HG03575 (cell line): ENCODE measurements at regions not wholly inside any gene's neighbourhood (a gene's known extent, or its start where the extent isn't known, plus 50 kb on each side); places are given as distances from the start of the nearest gene placed in this dataset.

ENCODE experiments used
- ATAC-seq: cut with Tn5 transposase; IDR thresholded peaks from one replicate; pipeline ENCODE4 v1.9.1; 2021; ENCODE audit not compliant: unreplicated experiment, insufficient number of reproducible peaks, low FRiP score; ENCODE audit errors: extremely low read depth

DNA sequence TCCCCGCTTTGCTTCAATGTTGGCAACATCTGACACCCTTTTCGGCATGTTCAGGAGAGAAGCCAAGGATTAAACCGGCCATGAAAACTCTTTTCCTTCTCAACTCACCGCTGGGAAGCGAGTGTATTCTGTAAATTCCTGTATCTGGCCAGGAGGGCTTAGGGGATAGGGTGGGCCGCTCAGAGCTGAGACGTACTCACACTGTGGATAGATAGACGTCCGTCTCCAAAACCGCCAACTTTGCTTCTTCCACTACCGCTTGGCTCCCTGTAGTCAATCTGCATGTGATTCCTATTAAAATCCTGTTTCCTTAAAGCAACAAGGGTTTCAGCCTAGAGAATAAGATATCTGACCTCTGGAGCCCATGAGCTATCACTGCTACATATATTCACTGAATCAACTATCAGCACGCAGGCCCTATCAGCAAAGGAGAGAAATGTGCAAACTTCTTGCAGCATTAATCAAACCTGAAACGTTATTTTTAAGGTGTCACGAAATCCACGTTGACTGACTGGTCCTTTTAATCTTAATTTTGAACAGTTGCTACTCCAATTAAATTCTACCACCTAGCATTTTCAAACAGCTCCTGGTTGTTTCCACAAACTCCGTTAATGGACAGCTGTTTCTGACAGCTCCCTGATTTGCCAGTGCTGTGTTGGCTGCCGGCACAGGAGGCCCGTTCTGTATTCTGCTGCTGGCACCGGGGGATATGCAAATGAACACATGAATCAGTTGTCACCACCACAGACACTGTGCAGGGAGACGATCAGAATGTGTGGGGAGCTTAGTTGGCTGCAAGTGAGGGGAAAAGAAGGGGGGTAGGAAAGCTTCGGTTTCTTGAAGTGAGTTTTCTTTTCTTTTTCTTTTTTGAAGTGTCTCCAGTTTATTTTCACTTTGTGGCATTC, 438.9 kb upstream of the ARRDC4 start:
- no peak for ATAC-seq

DNA sequence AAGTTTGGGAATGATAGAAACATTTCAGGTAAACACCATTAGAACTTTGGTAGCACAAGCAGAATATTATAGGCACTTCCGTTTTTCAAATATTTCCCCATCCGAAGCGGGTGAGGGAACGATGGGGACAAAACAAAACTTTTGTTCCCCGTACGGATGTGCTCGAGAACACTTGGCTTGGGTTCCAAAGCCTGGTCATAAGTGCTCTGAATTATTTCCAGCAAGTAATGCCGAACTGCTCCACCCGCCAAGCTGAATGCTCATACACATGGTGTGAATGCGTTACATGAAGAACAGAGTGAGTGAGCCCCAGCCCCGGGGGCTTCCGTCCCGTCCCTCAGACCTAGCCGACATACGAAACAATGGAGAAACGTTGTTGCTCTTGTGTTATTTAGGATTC, 438.2 kb upstream of the ARRDC4 start:
- ATAC-seq = no peak

DNA sequence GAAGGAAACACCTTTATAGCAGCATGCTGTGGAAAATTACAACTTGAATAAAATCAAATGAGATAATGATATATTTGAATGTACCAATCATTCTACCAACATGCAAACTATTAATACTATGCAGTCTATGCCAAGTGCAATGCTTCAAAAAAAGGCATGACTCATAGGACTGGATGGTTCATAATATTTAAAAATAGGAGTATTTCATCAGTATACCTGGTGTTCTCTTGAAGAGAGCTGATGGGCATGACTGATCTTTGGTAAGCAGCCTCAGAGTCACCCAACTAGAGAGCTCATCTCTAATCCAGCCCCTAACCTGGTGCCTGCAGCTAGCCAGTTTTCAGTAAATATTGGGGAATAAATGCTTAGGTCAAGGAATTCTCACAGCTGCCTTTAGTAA, 434.7 kb upstream of the ARRDC4 start:
- no peak for ATAC-seq

DNA sequence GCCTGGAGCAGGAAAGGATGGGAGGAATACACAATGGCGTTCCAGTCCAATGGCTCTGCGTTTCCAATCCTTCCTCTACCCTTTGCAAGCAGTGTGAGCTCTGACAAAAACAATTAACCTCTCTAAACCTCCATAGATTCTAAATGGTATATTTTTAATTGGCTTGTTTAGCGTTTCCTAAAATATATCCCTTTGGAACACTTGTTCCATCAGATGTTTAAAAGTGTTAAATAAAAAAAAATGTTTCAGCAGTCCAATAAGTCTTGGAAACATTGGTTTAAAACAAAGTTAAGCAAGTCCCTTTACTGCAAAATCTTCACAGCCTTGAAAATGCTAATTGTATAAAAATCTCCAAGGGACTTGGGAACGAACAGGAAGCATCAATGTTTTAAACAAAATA, 432.3 kb upstream of the ARRDC4 start:
- no peak for ATAC-seq

DNA sequence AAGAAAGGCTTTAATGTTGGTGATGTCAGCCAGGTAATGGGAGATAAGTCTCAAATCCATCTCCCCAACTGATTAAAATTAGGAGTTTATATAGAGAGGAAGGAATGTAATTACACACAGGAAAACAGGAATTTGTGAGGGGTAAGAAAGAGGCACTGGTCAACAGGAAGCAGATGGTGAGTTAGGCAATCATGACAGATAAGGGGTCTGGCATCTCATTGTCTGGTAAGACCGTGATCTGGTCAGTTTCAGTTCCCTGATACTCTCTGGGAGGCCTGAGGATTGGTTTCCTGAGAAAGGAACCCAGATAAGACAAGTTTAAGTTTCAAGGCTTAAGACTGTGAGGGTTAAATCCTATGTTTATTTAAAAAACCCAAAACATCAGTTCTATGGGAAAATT, 414.7 kb upstream of the ARRDC4 start:
- ATAC-seq = no peak

DNA sequence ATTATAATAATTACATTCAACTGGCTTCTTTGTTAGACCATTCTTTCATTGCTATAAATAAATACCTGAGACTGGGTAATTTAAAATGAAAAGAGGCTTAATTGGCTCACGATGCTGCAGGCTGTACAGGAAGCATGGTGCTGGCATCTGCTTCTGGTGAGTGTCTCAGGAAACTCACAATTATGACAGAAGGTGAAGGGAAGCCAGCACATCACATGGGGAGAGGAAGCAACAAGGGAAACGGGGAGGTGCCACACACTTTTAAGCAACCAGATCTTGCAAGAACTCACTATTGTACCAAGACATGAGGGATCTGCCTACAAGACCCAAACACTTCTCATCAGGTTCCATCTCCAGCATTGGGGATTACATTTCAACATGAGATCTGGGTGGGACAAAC, 413.1 kb upstream of the ARRDC4 start:
- no peak for ATAC-seq

DNA sequence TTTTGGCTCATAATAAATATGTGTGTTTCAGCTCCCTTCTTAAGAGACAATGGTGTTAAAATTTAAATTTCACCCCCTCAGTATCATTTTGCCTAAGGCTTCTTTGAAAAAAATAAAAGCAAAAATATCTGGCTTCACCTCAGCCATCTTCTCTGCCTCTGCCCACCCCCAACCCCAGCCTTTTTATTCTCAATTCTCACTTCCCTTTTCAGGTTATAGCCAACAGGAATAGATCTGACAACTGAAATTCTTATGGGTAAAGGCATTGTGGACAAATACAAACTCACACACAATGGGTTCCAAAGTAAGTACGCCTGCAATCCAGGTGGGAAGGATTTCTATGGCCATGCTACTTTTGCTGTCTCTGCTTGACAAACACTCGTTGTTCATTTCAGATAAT, 399.0 kb upstream of the ARRDC4 start:
- no peak for ATAC-seq

DNA sequence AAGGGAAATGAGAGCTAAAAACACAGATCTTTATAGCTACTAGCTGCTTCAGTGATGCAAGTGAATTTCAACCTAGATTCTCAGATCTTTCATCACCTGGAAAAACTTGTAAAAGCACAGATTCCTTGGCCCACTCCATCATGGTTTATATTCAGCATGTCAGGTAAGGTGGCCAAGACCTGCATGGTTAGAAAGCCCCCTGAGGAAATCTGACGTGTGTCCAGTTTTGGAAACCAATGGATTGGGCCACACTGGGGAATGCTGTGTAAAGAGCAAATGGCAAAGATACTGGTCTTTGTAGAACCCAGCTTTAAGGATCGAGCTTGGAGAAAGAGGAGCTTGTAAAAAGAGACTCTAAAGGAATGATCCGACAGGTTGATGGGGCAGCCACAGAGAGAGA, 397.0 kb upstream of the ARRDC4 start:
- ATAC-seq = no peak

DNA sequence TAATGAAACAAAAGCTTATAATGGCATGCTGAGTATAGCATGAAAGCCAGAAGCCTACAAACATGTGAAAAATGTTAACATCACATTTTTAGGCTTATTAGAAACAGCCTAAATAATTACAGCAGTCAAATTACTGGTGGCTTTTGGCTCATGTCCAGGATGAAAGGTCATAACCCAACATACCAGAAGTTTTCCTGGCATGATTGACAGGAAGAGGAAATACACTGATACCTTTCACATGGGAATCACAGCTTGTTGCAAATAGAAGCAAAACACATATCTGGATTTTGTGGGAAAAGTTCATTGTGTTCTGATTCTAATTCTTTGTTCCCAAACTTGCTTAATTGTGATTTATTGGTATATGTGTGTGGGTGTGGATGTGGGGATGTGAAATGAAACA, 393.5 kb upstream of the ARRDC4 start:
- ATAC-seq = no peak

DNA sequence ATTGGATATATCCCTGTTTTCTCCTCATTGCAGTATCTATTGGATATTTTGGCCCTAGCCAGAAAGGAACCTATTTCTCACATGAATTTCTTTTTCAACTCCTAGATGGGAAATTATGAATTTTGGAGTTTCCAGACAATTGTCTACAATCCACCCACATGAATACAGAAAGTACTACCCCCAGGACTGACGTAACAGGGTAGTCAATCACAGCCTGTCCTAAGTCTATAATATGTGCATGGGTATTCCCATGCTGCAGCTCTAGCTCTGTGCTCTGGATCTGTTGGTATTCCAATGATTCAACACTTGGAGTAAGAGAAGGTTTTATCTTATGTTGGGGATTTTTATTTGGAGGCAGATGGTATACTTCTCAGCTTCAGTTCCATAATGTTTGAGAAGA, 393.1 kb upstream of the ARRDC4 start:
- no peak for ATAC-seq

DNA sequence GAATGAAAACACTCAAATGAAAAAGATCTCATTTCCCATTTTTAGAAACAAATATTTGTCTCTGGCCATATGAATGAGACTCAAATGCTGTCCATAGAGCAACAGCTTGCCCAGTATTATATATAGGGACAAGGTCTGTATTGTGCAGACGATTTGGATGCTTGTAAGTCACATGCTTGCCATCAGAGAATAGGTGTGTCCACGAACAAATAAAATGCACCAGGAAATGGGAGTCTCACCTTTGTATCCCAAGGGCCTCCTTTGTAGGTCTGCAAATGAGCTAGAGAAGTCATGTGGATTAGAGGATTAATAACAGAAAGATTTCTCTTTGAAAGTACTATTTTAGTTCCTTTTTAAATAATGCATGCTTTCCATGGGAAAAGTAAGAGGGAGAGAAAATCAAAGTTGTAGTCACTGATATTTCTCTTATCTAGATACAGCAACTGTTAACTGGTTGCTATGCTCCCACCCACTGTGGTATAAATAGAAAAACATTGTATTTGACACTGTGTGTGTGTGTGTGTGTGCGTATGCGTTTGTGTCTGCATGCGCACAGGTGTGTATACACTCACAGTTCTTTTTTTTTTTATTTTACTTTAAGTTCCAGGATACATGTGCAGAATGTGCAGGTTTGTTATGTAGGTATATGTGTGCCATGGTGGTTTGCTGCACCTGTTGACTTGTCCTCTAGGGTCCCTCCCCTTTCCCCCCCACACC, 383.4 kb upstream of the ARRDC4 start:
- no peak for ATAC-seq

DNA sequence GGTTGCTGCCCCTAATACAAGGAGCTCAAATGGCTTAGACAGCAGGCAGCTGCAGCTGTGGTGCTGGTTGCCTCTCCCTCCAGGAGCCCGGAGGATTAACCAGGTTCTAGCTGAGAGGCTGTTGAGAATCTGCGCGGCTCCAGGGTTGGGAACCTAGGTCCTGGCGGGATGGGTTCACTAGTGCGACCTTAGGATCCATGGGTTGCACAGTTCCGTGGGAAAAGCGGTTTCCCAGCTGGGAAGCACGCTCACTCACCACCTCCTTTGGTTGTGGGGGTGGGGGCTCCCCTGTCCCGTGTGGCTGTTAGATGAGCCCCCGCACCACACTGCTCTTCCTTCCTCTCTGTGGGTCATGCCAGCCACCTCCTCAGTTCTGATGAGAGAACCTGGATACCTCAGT, 375.1 kb upstream of the ARRDC4 start:
- ATAC-seq = no peak

DNA sequence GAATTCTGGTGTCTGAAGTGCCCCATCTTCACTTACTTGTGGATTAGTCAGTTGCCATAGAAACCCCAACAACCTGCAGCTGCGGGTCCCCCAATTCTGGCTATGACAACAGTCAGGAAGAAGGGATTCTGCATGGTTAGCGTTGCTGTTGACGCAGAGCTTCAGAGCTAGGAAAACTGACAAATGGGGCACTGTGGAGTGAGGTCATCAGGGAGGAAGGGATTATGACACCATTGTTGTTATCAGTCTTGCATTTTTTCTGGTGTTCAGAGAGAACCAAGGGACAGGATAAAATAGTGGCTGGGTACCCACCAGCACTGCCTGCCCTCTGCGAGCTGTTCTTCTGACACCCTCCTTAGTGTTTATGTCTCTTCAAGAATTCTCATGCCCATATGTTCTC, 367.7 kb upstream of the ARRDC4 start:
- ATAC-seq = no peak

DNA sequence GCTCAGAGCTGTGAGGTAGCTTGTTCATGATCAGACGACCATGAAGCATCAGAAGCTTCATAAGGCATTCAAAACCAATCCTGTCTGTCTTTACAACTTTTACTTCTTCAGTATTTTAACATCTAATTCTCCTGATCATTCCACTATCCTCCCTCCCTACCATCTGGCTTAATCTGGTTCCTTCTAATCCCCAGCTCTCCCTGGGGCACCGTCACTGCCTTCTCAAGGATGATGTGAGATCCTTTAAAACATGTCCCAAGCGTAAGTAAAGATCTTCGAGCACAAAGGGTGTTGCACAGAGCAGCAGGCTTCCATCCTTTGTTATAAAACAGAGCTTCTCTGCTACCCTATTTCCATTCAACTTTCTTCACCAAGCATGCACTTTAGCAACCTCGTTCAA, 362.7 kb upstream of the ARRDC4 start:
- ATAC-seq = no peak

DNA sequence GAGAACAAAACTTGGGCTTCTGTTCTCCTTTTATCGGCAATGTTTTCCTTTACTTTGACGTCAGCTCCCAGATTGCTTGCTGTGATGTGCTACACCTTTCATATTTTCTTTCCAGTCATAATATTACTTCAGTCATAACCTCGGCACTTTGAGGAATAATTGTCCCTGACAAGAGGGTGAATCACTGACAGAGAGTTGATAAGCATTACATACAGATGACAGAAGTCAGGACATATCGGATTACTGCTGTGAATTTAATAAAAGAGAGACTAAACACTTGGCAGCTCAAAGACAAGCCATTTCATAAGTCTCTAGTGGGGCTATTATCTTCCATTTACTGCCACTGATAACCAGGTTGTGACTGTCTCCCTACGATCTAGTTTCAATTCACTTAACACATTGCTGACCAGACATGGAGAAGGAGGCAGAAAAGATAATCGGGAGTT, 362.1 kb upstream of the ARRDC4 start:
- no peak for ATAC-seq

DNA sequence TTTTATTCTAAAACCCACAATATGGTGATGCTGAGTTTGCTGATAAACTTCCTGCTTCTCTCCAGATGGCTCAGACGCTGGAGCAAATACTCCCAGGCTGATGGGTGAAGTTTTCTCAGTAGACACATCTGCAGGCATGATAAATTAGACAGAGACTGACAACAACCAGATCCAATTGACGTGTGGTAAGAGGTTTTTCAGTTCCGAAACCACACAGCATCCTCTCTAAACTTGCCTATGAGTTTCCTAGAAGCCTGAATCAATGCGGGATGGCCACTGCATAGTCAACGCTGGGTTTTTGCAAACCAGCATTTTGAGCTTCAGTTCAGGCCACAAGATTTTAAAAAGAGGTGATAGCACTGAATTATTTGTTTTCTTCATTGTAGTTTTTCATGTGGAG, 360.3 kb upstream of the ARRDC4 start:
- no peak for ATAC-seq

DNA sequence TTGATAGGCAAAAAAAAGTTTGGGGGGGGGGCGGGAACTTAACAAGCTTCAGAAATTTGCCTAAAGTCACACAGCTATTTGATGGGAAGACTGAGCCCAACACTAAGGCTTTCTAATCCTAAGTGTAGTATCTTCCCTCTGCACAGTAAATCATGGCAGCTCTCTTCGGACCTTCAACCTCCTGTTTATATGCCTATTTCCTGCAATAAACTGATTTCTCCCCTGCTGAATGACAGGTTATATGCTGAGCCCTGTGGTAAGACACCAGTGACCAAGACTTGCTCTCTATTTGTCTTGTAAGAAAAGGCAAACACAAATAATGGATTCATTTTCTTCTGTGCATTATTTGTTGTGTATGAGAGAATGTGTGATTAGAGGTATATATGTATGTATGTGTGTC, 355.8 kb upstream of the ARRDC4 start:
- ATAC-seq = no peak

DNA sequence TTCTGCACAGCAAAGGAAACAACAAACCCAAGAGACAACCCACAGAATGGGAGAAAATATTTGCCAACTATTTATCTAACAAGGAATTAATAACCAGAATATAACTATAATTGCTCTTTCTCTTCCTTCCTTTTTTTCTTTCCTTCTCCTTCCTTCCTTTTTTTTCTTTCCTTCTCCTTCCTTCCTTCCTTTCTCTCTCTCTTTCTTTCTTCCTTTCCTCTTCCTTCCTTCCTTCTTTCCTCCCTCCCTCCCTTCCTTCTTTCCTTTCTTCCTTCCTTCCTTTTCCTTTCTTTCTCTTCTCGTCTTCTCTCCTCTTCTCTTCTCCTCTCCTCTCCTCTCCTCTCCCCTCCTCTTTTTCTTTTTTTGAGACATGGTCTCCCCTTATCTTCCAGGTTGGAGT, 345.4 kb upstream of the ARRDC4 start:
- no peak for ATAC-seq

DNA sequence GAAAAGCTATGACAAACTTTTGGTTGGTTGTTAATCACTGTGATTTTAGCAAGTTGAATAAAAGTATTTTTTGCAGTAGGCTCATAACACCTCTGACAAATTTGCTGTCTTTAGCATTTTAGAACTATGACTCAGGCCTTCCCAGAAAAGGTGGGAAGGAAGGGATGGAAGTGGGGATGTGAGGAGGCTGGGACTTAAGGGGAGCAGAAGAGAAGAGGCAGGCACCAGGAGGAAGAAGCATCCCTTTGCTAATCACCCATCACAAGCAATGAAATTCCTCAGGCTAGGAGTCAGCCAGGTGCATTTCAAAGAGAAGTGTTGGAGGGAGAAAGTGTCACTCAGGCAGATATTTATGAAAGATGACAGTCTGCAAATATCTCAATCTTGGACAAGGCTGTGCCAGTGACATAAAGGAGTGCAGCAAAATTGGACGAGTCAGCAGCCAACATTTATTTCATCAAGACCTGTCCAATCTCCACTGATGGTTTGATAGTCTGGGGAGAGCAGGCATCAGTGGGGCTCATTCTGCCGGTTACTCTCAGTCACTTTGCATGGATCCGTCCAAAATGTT, 337.3 kb upstream of the ARRDC4 start:
- no peak for ATAC-seq

DNA sequence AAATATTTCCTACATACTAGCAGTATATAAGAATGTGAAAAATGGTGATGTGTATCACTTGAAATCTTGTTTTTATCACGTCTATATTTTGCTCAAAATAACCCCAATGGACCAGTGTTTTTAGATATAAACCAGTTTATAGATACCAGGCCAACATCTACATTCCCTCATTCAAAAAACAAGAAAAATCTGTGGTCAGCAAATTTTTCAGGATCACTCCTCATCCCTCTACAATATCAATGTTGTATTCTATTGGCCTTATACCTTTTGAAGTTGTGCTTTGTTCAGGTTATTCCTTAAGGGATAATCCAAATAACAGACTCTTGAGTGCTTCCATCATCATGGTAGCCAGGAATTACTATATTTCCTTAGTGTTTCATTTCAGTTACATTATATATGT, 332.9 kb upstream of the ARRDC4 start:
- ATAC-seq = no peak
